ENCODE measurements at regions not wholly inside any gene's neighbourhood (a gene's known extent, or its start where the extent isn't known, plus 50 kb on each side); places are given as distances from the start of the nearest gene placed in this dataset.

DNA sequence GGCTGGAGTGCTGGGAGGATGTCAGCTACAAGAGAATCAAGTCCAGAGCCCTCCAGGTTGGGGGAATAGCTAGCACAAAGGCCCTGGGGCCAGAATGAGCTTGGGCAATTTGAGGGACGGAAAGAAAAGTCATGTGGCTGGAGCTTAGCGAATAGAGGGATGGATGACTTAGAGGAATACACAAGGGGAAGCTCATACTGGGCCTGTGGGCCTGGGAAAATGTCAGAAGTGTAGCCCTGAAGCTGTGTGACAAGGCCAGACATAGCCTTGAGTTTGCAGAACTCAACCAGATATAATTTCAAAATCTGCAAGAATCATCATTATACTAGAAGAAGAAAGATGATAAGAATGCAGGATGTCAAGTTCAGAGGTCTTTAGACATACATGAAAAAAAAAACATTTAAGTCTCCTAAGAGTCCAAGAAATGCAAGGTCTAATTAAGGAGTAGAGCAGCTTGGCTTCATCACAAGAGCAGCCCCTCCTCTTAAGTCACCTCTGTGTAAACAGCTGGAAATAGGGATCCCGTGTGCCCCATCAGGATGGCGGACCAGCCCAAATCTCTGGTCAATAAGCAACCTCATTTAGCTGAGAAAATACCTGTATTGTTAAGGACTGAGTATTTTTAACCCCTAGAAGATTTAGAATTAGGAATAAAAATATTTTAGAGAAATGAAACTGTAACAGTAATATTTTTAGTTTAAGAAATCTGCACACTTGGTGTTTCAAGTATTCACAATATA, 66.6 kb downstream of the ABCC12 start (continued):
- no peak for TF ChIP-seq MAZ (IDR thresholded peaks at IDR 0.05; ENCODE audit: borderline replicate concordance, low read depth, low read length)
- TF ChIP-seq MAZ (CRISPR knock-in tag; IDR thresholded peaks at IDR 0.05; ENCODE audit: low read depth) = no peak
- no peak for TF ChIP-seq CREM (IDR thresholded peaks at IDR 0.05)
- no peak for TF ChIP-seq CREM (CRISPR knock-in tag; IDR thresholded peaks at IDR 0.05)
- TF ChIP-seq NFRKB (IDR thresholded peaks at IDR 0.05) = no peak
- no peak for TF ChIP-seq CCAR2 (optimal IDR thresholded peaks at IDR 0.05; ENCODE audit: low read depth, low read length)
- TF ChIP-seq, protein P1, sequence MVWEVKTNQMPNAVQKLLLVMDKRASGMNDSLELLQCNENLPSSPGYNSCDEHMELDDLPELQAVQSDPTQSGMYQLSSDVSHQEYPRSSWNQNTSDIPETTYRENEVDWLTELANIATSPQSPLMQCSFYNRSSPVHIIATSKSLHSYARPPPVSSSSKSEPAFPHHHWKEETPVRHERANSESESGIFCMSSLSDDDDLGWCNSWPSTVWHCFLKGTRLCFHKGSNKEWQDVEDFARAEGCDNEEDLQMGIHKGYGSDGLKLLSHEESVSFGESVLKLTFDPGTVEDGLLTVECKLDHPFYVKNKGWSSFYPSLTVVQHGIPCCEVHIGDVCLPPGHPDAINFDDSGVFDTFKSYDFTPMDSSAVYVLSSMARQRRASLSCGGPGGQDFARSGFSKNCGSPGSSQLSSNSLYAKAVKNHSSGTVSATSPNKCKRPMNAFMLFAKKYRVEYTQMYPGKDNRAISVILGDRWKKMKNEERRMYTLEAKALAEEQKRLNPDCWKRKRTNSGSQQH (CRISPR knock-in tag; IDR thresholded peaks at IDR 0.05; ENCODE audit: low read depth) = no peak
- TF ChIP-seq, protein P2, sequence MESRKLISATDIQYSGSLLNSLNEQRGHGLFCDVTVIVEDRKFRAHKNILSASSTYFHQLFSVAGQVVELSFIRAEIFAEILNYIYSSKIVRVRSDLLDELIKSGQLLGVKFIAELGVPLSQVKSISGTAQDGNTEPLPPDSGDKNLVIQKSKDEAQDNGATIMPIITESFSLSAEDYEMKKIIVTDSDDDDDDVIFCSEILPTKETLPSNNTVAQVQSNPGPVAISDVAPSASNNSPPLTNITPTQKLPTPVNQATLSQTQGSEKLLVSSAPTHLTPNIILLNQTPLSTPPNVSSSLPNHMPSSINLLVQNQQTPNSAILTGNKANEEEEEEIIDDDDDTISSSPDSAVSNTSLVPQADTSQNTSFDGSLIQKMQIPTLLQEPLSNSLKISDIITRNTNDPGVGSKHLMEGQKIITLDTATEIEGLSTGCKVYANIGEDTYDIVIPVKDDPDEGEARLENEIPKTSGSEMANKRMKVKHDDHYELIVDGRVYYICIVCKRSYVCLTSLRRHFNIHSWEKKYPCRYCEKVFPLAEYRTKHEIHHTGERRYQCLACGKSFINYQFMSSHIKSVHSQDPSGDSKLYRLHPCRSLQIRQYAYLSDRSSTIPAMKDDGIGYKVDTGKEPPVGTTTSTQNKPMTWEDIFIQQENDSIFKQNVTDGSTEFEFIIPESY (CRISPR knock-in tag; IDR thresholded peaks at IDR 0.05) = no peak
- TF ChIP-seq, protein P3, sequence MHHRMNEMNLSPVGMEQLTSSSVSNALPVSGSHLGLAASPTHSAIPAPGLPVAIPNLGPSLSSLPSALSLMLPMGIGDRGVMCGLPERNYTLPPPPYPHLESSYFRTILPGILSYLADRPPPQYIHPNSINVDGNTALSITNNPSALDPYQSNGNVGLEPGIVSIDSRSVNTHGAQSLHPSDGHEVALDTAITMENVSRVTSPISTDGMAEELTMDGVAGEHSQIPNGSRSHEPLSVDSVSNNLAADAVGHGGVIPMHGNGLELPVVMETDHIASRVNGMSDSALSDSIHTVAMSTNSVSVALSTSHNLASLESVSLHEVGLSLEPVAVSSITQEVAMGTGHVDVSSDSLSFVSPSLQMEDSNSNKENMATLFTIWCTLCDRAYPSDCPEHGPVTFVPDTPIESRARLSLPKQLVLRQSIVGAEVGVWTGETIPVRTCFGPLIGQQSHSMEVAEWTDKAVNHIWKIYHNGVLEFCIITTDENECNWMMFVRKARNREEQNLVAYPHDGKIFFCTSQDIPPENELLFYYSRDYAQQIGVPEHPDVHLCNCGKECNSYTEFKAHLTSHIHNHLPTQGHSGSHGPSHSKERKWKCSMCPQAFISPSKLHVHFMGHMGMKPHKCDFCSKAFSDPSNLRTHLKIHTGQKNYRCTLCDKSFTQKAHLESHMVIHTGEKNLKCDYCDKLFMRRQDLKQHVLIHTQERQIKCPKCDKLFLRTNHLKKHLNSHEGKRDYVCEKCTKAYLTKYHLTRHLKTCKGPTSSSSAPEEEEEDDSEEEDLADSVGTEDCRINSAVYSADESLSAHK (CRISPR knock-in tag; IDR thresholded peaks at IDR 0.05; ENCODE audit: borderline replicate concordance) = no peak
- TF ChIP-seq ZNF709 (CRISPR knock-in tag; IDR thresholded peaks at IDR 0.05) = no peak
- TF ChIP-seq BCL6 (CRISPR knock-in tag; IDR thresholded peaks at IDR 0.05) = no peak
- TF ChIP-seq ZNF296 (CRISPR knock-in tag; conservative IDR thresholded peaks at IDR 0.05) = no peak
